ENCODE measurements at regions not wholly inside any gene's neighbourhood (a gene's known extent, or its start where the extent isn't known, plus 50 kb on each side); places are given as distances from the start of the nearest gene placed in this dataset.

- DNase-seq, result no peak
These were observed 435.5 kb downstream of the GLRX3 start for GRCh38 chr10:130571674-130572073.

DNA sequence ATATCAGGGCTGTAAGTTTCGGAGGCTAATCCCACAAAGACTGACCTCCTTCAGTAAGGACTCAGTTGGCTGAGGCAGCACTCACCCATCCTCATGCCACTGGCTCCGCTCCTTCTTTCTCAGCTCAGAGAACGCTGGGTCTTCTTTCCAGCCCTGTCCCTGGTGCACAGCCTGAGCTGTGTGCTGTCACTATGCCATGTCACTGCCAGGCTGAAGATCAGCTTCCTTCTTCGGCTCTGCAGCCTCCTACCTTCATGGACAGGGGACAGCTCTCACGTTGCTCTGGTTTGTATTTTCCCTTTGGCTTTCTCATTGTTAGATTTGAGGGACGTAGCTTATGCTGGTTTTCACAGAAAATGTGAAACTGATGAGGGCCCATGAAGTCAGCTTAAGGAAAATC, 437.3 kb downstream of the GLRX3 start:
- no peak for DNase-seq

DNA sequence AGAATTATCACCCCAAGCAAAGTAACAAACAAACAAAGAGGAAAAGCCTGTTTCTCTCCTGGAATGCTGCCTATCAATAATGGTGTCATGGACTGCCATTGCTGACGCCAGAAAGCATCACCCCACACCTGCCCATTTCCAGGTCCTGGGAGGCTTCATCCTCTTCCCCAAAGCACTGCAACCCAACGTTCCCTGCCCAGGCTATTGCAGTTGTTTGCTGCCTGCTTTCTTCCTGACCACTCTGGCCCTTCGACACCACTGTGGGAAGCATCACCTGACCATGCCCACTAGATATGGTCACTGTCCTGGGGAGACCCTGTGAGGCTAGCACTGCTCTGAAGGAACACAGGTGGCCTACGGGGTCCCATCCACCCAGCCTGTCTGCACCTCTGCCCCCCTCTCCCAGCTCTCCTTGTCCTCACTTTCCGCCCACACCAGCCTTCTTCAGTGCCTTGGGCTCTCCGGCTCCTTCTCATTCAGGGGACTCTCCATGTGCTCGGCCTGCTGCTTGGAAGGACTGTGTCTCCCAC, 439.6 kb downstream of the GLRX3 start:
- DNase-seq, result no peak

DNA sequence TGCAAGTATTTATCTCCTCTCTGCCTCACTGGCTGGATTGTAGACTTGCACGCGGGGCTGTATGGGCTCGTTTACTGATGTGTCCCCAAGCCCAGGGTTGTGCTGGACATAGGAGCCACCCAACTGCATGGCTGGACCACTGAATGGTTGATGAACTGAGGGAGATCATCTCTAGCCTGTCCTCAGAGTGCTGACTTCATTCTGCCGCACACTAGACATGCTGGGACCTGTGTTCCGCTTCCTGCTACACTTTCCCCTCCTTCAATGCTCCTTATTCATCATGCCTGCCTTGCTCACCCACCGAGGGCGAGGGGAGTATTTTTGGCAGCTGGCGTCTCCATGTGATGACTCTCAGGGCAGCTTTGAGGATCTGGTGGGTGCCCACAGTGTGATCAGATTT, 440.2 kb downstream of the GLRX3 start:
- DNase-seq, result no peak

DNA sequence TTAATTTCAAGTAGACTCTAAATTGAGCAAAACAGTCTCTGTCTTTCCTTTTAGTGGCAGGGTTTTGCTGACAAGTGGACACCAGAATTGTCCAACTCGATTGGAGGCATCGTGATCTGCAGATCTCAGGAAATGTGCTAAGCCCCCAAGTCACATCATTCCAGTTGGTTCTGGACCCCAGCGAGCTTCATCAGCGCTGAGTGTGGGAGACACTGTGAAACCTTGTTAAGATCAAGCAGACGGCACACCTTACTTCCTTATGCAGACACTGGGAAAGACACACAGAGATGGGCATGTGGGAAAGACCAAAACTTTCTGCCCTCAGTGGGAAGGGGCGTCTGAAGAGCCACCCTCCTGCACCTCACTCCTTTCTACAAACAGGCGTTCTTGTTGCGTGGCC, 440.8 kb downstream of the GLRX3 start:
- DNase-seq, result no peak

- DNase-seq, result no peak
These were observed 442.5 kb downstream of the GLRX3 start for GRCh38 chr10:130578532-130579289.

DNA sequence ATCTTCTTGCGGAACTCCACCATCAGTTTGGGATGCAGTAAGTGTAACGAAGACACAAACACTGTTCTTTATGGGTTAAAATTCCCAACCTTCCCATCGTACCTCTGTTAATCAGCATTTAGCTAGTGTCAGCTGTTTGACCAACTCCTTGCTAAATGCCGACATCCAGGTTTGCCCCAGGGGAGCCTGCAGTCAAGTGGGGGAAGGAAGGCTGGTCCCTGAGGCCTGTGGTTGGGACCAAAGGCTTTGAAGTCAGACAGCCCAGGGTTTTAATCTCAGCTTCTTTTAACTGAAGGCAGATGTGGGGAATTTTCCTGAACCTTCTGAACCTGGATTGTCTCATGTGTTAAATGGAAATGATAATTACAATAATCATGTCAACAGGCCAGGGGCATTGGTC, 443.7 kb downstream of the GLRX3 start:
- no peak for DNase-seq

GRCh38 chr10:130580975-130581374, 444.8 kb downstream of the GLRX3 start:
- no peak for DNase-seq

DNA sequence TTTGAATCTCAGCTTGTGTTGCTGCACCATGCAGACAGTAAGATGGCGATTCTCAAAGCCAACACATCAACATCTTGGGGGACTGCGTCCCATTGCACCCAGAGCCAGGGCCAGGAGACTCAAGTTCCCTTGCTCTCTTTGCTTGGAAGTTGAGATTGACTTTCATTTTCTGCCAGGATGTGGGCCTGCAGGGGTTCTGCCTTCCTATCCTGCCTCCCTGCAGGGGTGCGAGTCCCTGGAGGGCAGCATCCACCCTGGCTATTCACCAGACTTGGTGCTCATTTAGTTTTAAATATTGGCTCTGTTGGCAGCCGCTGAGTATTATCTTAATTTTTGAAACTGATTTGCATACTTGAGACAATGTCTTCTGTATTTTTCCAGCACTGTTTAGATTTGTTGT, 451.5 kb downstream of the GLRX3 start:
- DNase-seq, result no peak

GRCh38 chr10:130606001-130606405, 469.8 kb downstream of the GLRX3 start:
- no peak for DNase-seq

DNA sequence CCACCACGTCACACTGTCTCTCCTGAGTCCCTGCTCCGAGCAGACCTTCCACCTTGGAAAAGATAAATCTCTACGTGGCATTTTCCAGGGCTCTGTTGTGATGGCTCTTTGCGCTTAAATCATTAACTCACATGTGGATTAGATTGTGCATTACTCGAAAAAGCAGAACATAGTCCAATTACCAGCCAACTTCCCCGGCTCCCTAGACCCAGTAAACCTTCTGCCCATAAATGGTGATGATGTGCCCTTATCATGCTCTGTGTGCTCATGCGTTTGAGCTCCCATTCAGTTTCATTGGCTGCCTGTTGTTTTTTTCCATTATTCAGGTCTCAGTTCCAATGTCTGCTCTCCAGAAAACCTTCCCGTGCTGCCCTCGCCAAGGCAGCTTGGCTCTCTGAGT, 471.2 kb downstream of the GLRX3 start:
- no peak for DNase-seq

DNA sequence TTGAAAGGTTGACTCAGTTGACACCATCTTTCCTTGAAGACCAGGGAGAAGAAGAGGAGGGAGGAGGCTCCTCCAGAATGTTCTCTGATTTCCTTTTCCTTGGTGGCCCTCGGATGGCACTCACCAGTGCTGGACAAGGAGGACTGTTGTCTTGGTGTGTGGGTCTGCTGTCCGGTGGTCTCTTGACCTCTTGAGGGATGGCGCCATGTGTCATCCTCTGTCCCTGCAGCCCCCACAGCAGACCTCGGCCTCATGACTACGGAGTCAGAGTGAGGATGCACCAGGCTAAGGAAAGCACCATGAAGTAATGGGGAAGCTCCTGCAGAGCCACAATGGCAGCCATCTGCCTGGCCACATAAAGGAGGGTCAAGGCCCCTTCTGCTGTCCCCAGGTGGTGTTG, 475.0 kb downstream of the GLRX3 start:
- DNase-seq, result no peak

- no peak for DNase-seq
These were observed 479.3 kb downstream of the GLRX3 start for GRCh38 chr10:130615457-130615856.

DNA sequence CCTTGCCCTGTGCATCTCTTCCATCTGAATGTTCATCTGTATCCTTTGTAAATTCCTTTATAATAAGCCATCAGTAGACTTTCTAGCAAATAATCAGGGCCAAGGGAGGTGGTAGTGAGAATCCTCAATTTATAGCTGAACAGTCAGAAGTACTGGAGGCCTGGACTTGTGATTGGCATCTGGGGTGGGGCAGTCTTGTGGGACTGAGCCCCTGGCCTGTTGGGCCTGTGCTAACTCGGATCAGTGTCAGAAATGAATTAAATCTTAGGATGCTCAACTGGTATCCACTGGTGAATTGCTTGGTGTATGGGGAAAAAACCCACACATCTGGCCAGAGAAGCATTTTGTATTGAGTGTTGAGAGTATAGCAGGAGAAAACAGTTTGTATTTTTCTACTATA, 481.8 kb downstream of the GLRX3 start:
- no peak for DNase-seq

DNA sequence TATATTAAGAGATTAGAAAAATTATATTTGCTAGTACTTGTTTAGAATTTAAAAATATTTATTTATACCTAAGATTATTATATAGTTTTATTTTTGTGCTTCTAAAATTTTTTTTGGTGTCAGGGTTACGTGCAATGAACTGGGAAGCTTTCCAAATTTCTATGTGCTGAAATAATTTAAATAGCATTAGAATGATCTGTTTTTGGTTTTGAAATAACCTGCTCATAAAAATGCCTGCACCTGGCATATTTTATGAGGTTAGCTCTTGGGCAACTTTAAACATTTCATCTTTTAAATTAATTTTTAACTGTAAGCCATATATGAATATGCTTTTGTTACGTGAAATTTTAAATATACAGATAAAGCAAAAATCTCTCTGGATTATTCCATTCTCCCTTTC, 482.5 kb downstream of the GLRX3 start:
- no peak for DNase-seq

- no peak for DNase-seq
These were observed 485.1 kb downstream of the GLRX3 start for GRCh38 chr10:130621231-130621775.

DNA sequence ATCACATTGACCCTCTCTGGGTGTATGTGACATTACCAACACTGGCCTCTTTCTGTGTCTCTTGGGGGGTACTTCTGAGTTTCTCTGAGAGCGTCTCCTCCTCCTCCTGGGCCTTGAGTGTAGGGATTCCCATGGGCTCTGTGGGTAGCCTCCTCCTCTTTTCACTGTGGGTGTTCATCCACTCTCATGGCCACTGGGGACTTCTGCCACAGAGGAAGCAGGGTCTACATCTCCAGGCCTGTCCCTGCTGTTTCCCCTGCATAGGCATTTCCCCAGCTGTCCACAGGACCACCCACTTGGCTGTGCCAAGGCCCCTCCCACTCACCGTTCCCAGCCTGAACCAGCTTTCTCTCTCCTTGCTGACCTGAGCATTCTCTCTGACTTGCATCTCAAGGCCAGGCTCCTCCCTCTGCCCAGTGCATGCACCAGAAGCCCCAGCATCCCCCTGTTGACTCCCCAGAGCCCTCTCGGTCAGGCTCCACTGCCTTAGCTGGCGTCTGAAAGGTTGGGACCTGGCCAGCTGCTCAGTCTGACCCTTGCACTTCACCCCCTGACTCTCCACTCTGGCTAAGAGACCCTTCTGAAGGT, 487.6 kb downstream of the GLRX3 start:
- DNase-seq, result no peak

- no peak for DNase-seq
These were observed 491.3 kb downstream of the GLRX3 start for GRCh38 chr10:130627346-130628045.

DNA sequence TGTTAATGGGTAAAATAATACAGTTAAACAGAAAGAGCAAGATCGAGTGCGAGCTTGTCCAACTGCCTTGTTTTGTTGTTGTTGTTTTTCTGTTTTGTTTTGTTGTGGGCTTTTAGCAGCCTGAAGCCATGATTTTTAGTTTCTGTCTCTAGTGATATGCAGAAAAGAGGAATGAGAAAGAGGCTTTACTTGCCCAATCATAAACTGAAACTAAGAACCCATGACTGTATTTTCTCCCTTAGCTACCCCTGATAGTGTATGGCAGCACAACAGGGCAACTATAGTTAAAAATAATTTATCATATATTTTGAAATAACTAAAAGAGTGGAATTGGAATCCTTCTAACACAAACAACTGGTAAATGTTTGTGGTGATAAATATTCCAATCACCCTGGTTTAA, 493.9 kb downstream of the GLRX3 start:
- DNase-seq, result no peak

GRCh38 chr10:130631142-130632096, 495.2 kb downstream of the GLRX3 start:
- no peak for DNase-seq

DNA sequence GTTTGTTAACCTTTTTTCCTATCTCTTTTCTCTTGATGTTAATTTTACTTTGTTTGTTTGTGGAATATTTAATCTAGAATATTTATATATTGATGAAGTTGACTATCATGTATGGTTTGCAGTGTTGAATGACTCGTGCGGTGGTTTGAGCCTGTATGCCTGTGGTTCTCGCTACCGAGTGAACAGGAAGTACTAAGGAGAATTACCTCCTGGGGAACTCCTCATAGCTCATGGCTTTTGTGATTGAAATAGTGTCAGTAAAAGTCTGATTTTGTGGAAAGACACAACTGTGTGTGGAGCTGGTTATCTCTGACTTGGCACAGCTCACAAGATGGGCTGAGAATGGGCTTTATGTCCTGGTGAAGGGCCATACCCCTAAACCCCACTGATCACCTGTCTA, 498.6 kb downstream of the GLRX3 start:
- DNase-seq, result no peak

GRCh38 chr10:130635528-130635927, 499.3 kb downstream of the GLRX3 start:
- no peak for DNase-seq

Measured in CD4-positive, alpha-beta T cell treated with Interleukin-12 subunit alpha and Interleukin-12 subunit beta, for 1 hour (primary cell).